ENCODE measurements at regions not wholly inside any gene's neighbourhood (a gene's known extent, or its start where the extent isn't known, plus 50 kb on each side); places are given as distances from the start of the nearest gene placed in this dataset.
"Not testable (repeated sequence)": the region's sequence is repeated elsewhere in the genome, so short reads cannot be mapped to it uniquely, and the experiment has no call there.

DNA sequence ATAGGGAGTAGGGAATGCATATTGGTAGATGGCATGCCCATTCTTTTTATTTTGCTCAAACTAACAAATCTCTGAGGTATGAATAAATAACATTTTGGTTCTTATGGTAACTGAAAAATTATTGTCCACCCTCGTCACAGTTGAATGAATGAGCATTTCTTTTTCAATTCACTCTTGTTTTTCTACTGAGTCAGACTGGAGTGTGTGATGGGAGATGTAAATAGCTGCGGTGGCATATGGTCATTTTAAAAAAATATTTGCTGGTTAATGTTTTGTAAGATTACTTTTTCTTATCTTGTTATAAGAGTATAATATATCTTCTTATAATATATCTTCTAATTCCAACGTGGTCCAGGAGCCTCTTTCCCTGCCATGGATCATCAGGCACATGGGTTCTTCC is 586.5 kb downstream of the SLITRK5 start:
- no peak for DNase-seq

DNA sequence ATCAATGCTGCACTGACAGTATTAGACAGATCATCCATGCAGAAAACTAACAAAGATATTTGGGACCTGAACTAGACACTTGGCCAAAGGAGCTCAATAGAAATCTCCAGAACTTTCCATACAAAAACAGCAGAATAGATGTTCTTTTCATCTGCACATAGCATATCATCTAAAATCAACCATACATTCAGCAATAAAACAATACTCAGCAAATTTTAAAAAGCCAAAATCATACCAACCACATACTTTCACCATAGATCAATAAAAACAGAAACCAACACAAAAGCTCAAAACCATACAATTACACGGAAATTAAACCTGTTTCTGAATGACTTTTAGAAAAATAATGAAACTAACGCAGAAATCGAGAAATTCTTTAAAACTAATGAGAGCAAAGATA is 592.6 kb downstream of the SLITRK5 start:
- no peak for DNase-seq

DNA sequence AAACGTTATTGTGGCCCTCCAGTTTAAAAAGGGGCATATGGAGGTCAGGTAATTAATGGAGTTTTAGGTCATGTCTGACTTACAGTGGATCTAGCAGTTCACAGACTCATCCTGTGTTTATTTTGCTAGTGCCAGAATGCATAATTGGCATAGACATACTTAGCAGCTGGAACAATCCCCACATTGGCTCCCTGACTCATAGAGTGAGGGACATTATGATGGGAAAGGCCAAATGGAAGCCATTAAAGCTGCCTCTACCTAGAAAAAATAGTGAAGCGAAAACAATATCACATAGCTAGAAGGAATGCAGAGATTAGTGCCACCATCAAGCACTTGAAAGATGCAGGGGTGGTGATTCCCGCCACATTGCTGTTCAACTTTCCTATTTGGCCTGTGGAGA is 610.7 kb downstream of the SLITRK5 start:
- no peak for DNase-seq

DNA sequence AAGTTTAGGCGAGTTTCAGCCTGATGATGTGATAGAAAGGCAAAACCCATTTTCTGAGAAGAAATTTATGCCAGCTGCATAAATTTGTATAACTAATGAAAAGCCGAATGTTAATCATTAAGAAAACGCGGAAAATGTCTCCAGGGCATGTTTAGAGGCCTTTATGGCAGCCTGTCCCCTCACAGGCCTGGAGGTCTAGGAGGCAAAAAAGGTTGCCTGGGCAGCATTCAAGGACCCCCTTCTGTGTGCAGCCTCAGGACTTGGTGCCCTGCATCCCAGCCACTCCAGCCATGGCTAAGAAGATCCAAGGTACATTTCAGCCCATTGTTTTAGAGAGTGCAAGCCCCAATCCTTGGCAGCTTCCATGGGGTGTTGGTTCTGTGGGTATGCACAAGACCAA is 614.2 kb downstream of the SLITRK5 start:
- no peak for DNase-seq

DNA sequence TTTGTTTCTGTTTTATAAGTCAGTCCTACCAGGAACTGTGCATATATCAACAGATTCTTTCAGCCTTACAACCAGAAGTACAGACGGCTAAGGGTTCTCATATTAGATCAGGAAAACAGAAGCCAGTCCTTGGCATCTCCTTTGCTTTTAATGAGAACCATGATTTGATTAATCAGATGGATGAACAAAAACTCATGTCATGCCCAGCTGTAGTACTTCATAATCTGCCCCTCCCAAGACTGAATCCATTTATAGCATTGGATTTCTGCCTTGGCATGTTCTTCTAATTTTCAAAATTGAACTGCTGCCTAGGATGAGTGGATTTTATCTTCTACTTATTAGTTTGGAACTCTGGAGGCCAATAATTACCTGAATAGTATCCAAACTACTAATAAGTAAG is 617.2 kb downstream of the SLITRK5 start:
- no peak for DNase-seq

DNA sequence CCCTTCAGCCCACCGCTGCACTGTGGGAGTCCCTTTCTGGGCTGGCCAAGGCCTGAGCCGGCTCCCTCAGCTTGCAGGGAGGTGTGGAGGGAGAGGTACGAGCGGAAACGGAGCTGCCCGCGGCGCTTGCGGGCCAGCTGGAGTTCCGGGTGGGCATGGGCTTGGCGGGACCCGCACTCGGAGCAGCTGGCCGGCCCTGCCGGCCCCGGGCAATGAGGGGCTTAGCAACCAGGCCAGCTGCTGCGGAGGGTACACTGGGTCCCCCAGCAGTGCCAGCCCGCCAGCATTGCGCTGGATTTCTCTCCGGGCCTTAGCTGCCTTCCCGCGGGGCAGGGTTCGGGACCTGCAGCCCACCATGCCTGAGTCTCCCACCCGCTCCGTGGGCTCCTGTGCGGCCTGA is 620.6 kb downstream of the SLITRK5 start:
- DNase-seq: not testable (repeated sequence)

DNA sequence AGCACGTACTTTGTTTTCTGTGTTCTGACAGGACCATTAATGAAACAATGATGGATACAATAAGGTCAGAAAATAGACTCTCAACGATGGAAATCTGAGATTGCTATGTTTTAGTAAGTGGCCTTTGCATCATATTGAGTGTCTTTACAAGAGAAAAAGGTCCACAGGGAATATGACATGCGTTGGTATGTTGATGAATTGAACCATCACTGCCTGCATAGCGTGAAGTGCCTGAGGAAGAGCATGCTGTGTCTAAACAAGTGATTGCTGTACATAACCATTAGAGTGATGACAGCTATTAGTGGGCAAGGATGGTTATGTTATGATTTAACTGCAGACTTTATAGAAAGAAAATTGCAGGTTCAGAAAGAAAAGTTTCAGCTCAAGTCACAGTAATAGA is 623.2 kb downstream of the SLITRK5 start:
- peak; percentile 71 for DNase-seq

DNA sequence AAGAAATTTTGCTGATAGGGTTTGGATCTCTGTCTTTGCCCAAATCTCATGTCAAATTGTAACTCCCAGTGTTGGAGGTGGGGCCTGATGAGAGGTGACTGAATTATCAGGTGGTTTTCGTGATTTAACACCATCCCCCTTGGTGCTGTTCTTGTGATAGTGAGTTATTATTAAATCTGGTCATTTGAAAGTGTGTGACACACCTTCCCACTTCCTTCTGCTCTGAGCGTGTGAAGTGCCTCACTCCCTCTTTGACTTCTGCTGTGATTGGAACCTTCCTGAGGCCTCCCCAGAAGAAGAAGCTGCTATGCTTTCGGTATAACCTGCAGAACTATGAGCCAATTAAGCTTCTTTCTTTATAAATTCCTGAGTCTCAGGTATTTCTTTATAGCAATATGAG is 632.0 kb downstream of the SLITRK5 start:
- no peak for DNase-seq

DNA sequence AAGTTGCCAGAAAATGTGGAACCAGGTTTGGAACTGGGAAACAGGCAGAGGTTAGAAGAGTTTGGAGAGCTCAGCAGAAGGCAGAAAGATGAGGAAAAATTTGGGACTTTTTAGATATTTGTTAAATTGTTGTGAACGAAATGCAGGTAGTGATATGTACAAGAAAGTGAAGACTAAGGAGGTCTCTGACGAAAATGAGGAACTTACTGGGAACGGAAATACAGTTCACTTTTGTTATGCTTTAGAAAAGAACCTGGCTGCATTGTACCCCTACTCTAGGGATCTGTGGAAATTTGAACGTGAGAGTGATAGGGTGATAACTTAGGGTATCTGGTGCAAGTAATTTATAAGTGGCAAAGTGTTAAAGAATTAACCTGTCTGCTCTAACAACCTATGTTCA is 632.4 kb downstream of the SLITRK5 start:
- DNase-seq: no peak

DNA sequence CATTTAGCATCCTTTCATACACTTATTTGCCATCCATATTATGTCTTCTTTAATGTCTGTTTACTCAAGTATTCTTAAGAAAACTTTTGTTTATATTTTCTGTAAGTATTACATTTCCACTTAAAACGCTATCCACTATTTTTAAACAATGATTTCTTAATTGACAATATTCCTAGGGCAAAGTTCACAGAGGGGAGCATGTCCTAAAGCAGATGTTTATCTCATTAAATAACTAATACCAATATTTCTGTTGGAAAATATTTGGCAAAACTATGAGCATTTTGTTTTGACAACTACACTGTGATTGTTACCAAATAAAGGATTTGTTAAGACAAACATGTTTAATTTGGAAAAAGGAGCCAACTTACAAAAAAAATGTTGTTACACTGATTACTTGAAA is 643.3 kb downstream of the SLITRK5 start:
- no peak for DNase-seq

DNA sequence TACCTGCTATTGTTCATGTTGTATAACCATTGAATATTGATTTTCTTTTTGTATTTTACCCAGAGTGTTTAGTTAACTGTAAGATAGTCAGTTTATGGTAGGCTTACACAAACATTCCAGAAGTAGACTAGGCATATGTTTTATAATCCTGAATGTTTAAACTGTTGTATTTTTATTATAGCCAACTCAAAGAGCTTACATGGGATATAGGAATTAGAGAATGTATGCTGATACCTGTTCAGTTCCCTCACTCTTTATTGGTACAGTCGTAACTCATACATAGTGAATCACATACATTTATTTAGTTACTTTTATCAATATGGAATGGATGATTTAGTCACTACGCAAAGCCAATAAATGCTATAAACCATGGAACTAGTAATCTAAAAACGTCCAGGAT is 657.9 kb downstream of the SLITRK5 start:
- DNase-seq: no peak

DNA sequence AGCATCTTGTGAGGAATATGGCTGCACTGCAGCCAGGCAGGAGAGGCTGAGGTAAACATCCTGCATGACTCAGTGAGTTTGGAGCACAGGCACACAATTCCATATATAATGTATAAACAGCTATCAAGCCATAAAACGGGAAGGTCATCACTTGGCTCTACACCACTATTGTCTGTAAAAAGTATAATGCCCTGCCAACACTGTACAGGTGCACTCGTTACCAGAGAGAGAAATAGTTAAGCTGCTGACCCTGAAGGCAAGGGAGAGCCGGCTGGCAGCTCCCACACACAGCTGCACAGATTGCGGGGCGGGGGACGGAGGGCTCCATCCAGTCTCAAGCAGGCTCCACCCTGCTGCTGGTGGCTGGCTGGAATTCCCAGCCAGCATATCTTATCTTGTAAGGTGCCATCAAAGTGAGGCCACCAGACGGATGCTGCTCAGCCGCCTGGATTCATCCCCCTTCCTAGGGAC is 668.1 kb downstream of the SLITRK5 start:
- DNase-seq: no peak

DNA sequence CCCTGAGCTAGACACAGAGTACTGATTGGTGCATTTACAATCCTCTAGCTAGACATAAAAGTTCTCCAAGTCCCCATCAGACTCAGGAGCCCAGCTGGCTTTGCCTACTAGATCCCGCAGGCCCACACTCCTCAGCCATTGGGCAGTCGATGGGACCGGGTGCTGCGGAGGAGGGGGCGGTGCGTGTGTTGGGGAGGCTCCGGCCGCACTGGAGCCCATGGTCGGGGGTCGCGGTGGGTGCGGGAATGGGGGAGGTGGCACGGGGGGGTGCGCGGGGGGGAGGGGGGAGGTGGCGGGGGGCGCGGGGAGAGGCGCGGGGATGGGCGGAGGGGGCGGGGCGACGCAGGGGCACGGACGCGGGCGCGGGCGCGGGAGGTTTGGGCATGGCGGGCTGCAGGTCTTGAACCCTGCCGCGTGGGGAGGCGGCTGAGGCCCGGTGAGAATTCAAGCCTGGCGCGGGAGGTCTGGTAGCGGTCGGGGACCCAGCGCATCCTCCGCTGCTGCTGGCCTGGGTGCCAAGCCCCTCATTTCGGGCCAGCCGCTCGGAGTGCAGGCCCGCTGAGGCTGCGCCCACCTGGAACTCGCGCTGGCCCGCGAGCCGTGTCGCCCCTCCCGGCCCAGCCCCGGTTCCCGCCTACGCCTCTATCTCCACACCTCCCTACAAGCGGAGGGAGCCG is 674.1 kb downstream of the SLITRK5 start:
- DNase-seq: no peak

DNA sequence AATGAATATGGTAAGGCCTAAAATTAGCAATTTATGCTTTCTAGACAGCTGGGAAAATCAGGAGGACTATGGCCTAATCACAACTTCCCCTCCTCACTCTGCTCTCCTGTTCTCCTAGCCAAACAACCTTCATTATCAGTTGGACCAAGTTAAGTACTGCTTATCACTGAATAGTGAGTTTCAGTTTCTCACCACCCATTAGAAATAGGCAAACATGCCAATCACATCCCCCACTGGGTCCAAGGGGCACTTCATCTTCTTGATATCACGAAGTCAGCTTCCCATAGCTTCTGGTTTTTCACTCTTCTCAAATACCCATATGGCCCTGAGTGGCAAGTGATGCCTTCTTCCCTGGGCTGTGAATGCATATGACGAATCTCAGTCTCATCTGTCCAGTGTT is 689.6 kb downstream of the SLITRK5 start:
- no peak for DNase-seq

DNA sequence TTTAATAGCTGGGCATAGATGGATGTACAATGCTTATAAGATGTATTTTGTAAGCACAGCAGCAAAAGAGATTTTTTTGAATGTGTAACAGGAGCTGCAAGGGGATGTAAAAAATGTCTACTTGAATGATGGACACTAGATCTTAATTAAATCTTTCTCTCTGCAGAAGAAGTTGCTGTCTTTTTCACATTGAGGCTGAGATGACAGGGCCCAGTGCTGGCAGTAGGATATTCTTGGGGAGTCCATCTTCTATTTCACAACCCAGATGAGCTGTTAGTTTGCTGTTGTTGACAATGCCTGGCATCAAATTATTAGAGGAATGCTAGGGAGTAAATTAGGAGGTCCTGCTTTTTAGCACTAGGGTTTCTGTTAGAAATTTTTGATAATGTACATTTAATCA is 698.7 kb downstream of the SLITRK5 start:
- DNase-seq: no peak

DNA sequence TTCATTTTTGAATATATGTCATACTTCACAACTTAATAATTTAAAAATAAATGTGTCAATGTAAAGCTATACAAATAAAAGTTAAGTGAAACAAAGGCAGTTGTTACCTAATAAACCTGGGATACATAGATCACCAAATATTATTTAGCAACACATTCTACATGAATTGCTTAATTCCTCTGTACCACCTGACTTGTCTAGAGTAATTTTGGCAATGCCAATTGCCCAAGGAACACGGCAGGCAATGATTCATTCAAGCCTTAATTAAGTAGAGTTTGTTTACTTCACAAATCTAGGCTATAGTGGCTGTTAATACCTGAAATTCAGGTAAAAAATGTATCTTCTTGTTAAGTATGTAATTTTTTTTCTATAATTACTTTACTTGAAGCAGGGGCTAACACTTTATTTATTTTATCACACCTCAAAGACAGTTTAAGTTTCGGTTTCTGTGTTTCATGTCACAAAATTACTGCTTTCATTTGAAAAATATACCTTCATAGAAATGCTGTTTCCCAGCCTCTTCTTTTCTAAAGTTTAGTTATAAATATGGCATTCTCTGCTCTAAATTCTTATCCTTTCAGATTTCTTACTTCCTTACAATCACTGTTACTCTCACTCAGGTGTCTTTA is 705.7 kb downstream of the SLITRK5 start:
- DNase-seq: no peak

DNA sequence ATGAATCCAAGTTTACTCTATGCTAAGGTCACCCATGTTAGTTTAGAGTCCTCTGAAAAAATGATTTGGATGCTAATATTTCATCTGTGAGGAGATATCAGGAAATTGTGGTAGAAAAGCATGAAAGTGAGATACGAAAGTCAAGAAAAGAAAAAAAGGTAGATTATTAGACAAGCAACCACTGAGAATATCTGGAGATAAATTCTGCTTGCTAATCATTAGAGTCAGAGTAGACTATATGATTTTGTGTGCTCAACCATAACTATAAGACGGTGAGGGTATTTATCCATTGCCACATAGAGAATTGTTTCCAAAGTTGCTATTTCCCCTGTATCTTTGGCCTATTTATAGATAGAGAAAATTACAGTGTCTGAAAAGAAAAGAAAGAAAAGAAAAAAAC is 706.7 kb downstream of the SLITRK5 start:
- no peak for DNase-seq

DNA sequence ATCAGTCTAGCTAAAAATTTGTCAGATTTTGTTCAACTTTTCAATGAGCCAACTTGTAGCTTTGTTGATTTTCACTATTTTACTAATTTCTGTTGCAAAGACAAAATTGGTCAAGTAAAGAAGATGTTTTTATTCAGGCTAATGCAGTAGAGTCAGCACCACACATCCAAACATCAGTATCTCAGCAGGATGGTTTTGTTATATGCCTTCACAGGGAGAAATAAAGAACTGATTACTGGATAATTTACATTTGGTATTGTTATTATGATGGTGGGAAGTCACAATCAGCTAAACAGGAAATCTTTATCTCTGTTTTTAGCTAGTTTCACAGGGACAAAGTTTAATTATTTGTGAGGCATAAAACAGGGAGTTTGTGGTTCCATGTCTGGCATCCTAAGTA is 713.4 kb downstream of the SLITRK5 start:
- no peak for DNase-seq

DNA sequence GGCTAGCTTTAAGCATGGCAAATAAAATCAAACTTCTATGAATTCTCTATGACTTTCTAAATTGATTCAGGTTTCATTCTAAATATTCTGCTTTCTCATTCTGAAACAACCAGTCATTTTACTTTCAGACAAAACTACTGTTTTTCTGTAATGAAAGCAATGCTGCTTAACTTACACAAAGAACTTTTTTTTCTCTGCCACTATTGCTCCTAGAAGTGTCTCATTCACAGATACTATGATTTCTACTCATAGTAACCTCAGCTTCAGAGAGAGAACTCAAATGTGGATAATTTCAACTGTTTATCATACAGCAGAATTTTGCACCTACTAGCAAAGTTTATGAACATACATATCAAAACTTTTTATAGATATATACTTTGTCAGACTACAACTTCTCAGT is 724.6 kb downstream of the SLITRK5 start:
- DNase-seq: no peak

DNA sequence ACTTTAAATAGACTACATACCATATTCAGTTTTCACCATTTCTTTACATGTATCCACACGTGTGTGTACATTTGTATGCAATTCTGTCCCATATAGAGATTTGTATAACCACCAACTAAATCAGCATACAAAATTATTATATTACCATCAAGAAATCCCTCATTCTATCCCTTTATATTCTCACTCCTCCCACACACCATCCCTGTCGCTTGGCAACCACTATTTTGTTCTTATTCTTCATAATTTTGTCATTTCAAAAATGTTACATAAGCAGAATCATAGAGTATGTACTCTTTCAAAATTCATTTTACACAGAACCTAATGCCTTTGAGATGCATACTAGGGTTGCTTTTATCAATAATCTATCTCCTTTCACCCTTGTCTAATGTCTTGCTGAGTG is 740.5 kb downstream of the SLITRK5 start:
- DNase-seq: no peak

DNA sequence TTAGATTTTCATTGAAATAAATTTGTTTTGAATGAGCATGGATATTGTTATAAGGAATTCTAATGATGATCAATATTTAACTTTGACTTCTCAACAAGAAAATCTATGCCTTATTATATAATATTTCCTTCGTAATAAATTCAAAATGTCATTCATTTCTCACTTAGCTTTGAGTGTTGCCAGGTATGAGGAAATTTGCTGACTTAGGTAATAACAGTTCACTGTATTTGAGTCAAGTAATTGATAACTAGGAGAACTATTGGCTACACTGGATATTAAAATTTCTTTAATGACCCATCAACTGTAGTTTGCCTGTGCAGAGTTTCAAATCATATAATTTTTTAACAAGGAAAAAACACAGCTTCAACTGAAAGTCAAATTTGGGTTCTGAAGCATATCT is 746.6 kb downstream of the SLITRK5 start:
- DNase-seq: no peak

DNA sequence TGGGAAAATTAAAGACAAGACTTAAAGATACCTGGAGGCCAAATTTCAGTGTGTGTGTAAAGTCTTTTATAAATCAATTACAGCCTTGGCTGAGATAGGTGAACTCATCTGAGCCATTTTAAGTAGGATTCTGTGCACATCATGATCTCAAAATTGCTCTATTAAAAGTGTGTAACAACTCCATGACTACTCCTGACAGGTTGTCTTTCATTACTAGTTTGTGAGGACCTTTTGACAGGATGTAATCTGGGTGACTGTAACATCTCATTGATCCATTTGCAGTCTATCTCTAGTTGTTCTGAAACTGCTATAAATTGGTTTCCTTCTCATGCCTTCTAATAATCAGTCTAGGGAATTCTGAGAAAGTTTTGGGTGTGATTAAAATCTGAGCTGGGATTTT is 753.3 kb downstream of the SLITRK5 start:
- no peak for DNase-seq

DNA sequence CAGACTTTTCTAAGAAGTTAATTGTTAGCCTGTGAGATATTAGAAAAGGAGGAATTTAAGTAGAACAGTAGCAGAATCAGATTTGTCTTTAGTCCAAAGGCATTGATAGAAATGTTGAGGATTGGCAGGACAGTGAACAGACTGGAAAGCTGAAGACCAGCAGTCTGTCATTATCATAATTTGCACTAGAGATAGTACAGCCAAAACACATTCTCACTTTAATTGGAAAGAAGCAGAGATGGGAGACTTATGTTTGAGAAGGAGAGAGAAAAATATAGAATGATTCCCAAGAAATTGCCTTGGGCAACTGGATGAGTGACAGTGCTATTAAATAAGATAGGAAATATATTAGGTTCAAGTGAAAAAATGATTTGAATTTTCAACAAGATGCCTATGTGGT is 755.5 kb downstream of the SLITRK5 start:
- no peak for DNase-seq

DNA sequence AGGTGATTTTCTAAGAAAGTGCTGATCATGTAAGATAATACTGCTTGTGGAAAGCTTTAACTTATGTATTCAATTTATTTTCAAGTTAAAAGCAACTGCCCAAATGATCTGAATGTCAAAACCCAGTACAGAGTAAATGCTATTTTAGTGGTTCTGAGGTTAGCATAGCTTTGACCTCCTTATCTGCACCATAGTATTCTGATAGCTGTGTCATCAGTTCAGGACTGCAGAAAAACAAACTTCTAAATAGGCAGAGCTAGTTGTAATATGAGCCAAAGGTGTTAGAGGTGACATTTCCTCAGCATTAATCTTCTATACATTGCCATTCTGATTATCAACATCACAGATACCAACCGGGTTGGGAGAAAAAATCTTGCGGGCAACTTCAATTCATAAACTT is 758.7 kb downstream of the SLITRK5 start:
- DNase-seq: no peak

DNA sequence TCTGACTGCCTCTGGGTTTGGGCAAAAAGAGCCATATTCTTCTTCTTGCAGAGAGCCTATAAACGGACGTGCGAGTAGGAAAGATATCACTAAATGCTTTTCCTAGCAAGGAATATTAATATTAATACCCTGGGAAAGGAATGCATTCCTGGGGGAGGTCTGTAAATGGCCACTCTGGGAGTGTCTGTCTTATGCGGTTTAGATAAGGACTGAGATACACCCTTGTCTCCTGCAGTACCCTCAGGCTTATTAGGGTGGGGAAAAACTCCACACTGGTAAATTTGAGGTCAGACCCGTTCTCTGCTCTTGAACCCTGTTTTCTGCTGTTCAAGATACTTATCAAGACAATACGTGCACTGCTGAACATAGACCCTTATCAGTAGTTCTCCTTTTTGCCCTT is 763.8 kb downstream of the SLITRK5 start:
- DNase-seq: no peak
